WTC11 (cell line): ENCODE measurements at regions not wholly inside any gene's neighbourhood (a gene's known extent, or its start where the extent isn't known, plus 50 kb on each side); places are given as distances from the start of the nearest gene placed in this dataset.

Experiments
- ATAC-seq: fragments of 200-7000 bp; cut with Tn5 transposase; 2 replicates; pipeline ENCODE4 v1.10.0; 2021; ENCODE audit warnings: mild to moderate bottlenecking, moderate library complexity
- CTCF ChIA-PET: fragments of 300-600 bp; sonication (Branson Sonifier 250); formaldehyde crosslinking; loops from one replicate; lab custom pipeline; 2021; ENCODE audit warnings: antibody characterized with exemption; lab: Charles Lee
- POLR2A ChIA-PET: fragments of 350-600 bp; sonication (Branson Sonifier 250); formaldehyde crosslinking; loops from one replicate; lab custom pipeline; 2021; ENCODE audit warnings: antibody characterized with exemption; lab: Charles Lee
- DNase-seq: peaks from one replicate; pipeline ENCODE4 v3.0.0; 2021; ENCODE audit warnings: low spot score
- H3K27ac Mint-ChIP-seq: 2 replicates; pipeline ENCODE4 v1.8.0; 2021; ENCODE audit warnings: mixed read lengths
- H3K27me3 Mint-ChIP-seq: 2 replicates; pipeline ENCODE4 v1.8.0; 2021; ENCODE audit warnings: low read depth, mild to moderate bottlenecking, moderate library complexity, mixed read lengths
- H3K36me3 Mint-ChIP-seq: 2 replicates; pipeline ENCODE4 v1.8.0; 2021; ENCODE audit warnings: mixed read lengths
- H3K4me1 Mint-ChIP-seq: 2 replicates; pipeline ENCODE4 v1.8.0; 2022; ENCODE audit warnings: mixed read lengths
- H3K4me3 Mint-ChIP-seq: 2 replicates; pipeline ENCODE4 v1.8.0; 2021; ENCODE audit warnings: mild to moderate bottlenecking, moderate library complexity, mixed read lengths
- H3K9me3 Mint-ChIP-seq: 2 replicates; pipeline ENCODE4 v1.8.0; 2021; ENCODE audit warnings: mixed read lengths
- AR ChIP-seq: fragments of 250-450 bp; sonication (Bioruptor Pico); IDR thresholded peaks from 2 replicates; pipeline ENCODE4 v1.9.0; 2021; ENCODE audit warnings: mild to moderate bottlenecking
- ARID4B ChIP-seq: sonication (generic); formaldehyde crosslinking; IDR thresholded peaks from 2 replicates; pipeline ENCODE4 v1.8.0; 2023; ENCODE audit warnings: missing genetic modification reagents, mild to moderate bottlenecking, borderline replicate concordance
- ATF6 ChIP-seq: sonication (generic); formaldehyde crosslinking; IDR thresholded peaks from 2 replicates; pipeline ENCODE4 v1.8.1; 2023; ENCODE audit warnings: mild to moderate bottlenecking, missing genetic modification reagents
- ETV6 ChIP-seq: sonication (generic); formaldehyde crosslinking; IDR thresholded peaks from 2 replicates; pipeline ENCODE4 v1.8.1; 2022; ENCODE audit warnings: mild to moderate bottlenecking, missing genetic modification reagents
- MLX ChIP-seq: sonication (generic); formaldehyde crosslinking; IDR thresholded peaks from 2 replicates; pipeline ENCODE4 v1.8.1; 2023; ENCODE audit warnings: mild to moderate bottlenecking, missing genetic modification reagents, moderate library complexity
- MXD4 ChIP-seq: fragments of 250-450 bp; sonication (Bioruptor Pico); IDR thresholded peaks from 2 replicates; pipeline ENCODE4 v1.8.0; 2021; ENCODE audit warnings: mild to moderate bottlenecking, moderate library complexity, borderline replicate concordance
- PRDM15 ChIP-seq: sonication (generic); formaldehyde crosslinking; IDR thresholded peaks from 2 replicates; pipeline ENCODE4 v1.8.0; 2022; ENCODE audit warnings: missing genetic modification reagents
- SOX15 ChIP-seq: fragments of 250-450 bp; sonication (Bioruptor Pico); IDR thresholded peaks from 2 replicates; pipeline ENCODE4 v1.9.0; 2021; ENCODE audit warnings: mild to moderate bottlenecking
- ZBTB21 ChIP-seq: sonication (generic); formaldehyde crosslinking; IDR thresholded peaks from 2 replicates; pipeline ENCODE4 v1.8.1; 2023; ENCODE audit warnings: mild to moderate bottlenecking, missing genetic modification reagents, borderline replicate concordance
- ZNF121 ChIP-seq: sonication (generic); formaldehyde crosslinking; IDR thresholded peaks from 2 replicates; pipeline ENCODE4 v1.8.0; 2023; ENCODE audit warnings: missing genetic modification reagents
- ZNF263 ChIP-seq: sonication (generic); formaldehyde crosslinking; IDR thresholded peaks from 2 replicates; pipeline ENCODE4 v1.8.1; 2022; ENCODE audit warnings: low read depth, mild to moderate bottlenecking, moderate library complexity, missing genetic modification reagents
- ZNF416 ChIP-seq: fragments of 250-450 bp; sonication (Bioruptor Pico); IDR thresholded peaks from 2 replicates; pipeline ENCODE4 v1.9.0; 2021; ENCODE audit warnings: mild to moderate bottlenecking, inconsistent platforms
- TF ChIP-seq, protein P1 (sequence below): sonication (generic); formaldehyde crosslinking; conservative IDR thresholded peaks from 2 replicates; pipeline ENCODE4 v1.8.1; 2022; ENCODE audit warnings: mild to moderate bottlenecking, missing genetic modification reagents
- TF ChIP-seq, protein P2 (sequence below): sonication (generic); formaldehyde crosslinking; conservative IDR thresholded peaks from 2 replicates; pipeline ENCODE4 v1.8.1; 2023; ENCODE audit warnings: mild to moderate bottlenecking, low read depth, missing genetic modification reagents, moderate library complexity

- TF ChIP-seq ARID4B = no peak
- no peak for TF ChIP-seq ZBTB21
These were observed 288.7 kb upstream of the KCND2 start (continued) for GRCh38 chr7:119984247-119984646.

DNA sequence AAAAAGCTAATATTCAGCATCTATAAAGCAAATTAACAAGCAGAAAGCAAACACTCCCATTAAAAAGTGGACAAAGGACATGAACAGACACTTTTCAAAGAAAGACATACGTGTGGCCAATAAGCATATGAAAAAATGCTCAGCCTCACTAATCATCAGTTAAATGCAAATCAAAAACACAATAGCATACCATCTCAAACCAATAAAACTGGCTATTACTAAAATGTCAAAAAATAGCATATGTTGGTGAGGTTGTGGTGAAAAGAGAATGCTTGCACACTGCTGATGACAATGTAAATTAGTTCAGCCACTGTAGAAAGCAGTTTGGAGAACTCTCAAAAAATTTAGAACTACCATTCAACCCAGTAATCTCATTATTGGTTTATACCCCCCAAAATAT lies 284.6 kb upstream of the KCND2 start:
- Mint-ChIP-seq H3K27ac (no peak overlapping the region), H3K4me3 (no peak overlapping the region), H3K4me1 (peaks cover 9% of the 10 kb centered on the region), H3K36me3 (peaks cover 8% of the 10 kb centered on the region; the same call in 1 of the 2 replicates), H3K27me3 (no peaks in the 10 kb centered on the region; the same call in 1 of the 2 replicates), H3K9me3 (peaks cover 20% of the 10 kb centered on the region)
- ChIA-PET POLR2A (no interaction called here), CTCF (no interaction called here)
- no peak for ATAC-seq
- DNase-seq = no peak
- no peak for TF ChIP-seq ETV6 (CRISPR knock-in tag)
- TF ChIP-seq ZNF416 (CRISPR knock-in tag) = no peak
- TF ChIP-seq MXD4 = no peak
- TF ChIP-seq AR (CRISPR knock-in tag) = no peak
- no peak for TF ChIP-seq MLX (CRISPR knock-in tag)
- TF ChIP-seq, protein P1, sequence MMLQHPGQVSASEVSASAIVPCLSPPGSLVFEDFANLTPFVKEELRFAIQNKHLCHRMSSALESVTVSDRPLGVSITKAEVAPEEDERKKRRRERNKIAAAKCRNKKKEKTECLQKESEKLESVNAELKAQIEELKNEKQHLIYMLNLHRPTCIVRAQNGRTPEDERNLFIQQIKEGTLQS = no peak
- no peak for TF ChIP-seq SOX15 (CRISPR knock-in tag)
- TF ChIP-seq ZNF121 = no peak
- no peak for TF ChIP-seq ZNF263 (CRISPR knock-in tag)
- no peak for TF ChIP-seq PRDM15 (CRISPR knock-in tag)
- TF ChIP-seq ARID4B = no peak
- TF ChIP-seq, protein P2, sequence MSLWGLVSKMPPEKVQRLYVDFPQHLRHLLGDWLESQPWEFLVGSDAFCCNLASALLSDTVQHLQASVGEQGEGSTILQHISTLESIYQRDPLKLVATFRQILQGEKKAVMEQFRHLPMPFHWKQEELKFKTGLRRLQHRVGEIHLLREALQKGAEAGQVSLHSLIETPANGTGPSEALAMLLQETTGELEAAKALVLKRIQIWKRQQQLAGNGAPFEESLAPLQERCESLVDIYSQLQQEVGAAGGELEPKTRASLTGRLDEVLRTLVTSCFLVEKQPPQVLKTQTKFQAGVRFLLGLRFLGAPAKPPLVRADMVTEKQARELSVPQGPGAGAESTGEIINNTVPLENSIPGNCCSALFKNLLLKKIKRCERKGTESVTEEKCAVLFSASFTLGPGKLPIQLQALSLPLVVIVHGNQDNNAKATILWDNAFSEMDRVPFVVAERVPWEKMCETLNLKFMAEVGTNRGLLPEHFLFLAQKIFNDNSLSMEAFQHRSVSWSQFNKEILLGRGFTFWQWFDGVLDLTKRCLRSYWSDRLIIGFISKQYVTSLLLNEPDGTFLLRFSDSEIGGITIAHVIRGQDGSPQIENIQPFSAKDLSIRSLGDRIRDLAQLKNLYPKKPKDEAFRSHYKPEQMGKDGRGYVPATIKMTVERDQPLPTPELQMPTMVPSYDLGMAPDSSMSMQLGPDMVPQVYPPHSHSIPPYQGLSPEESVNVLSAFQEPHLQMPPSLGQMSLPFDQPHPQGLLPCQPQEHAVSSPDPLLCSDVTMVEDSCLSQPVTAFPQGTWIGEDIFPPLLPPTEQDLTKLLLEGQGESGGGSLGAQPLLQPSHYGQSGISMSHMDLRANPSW (CRISPR knock-in tag) = no peak
- no peak for TF ChIP-seq ATF6 (CRISPR knock-in tag)
